Transverse colon (tissue), 4 donors: ENCODE measurements at regions not wholly inside any gene's neighbourhood (a gene's known extent, or its start where the extent isn't known, plus 50 kb on each side); places are given as distances from the start of the nearest gene placed in this dataset.

Experiments used
- DNase-seq: peaks from one replicate; pipeline ENCODE4 v3.0.0-alpha.2; 2019
- H3K27ac ChIP-seq, 4 donors: fragments of 200-600 bp; sonication (generic); 2 replicates each; pipeline ENCODE4 v1.5.1; 2016 to 2018; ENCODE audit warnings: inconsistent platforms in 4 of 4
- H3K27me3 ChIP-seq: fragments of 200-600 bp; sonication (generic); 2 replicates; pipeline ENCODE4 v1.5.1; 2017; ENCODE audit warnings: inconsistent platforms
- H3K36me3 ChIP-seq, 4 donors: fragments of 200-600 bp; sonication (generic); 2 replicates each; pipeline ENCODE4 v1.5.1; 2017 to 2019; ENCODE audit warnings: inconsistent platforms in 4 of 4
- H3K4me1 ChIP-seq, 4 donors: fragments of 200-600 bp; sonication (generic); 2 replicates each; pipeline ENCODE4 v1.5.1; 2017 to 2020; ENCODE audit warnings: inconsistent platforms in 4 of 4
- H3K4me3 ChIP-seq, 4 donors: fragments of 200-600 bp; sonication (generic); 1 replicate in 1 of 4; 2 replicates in 3 of 4; pipeline versions ENCODE4 v1.5.1 to v1.6.1; 2017 to 2019; ENCODE audit warnings: inconsistent platforms in 4 of 4
- H3K9me3 ChIP-seq, 2 donors: fragments of 200-600 bp; sonication (generic); 2 replicates each; pipeline ENCODE4 v1.5.1; 2017 to 2019; ENCODE audit warnings: inconsistent platforms in 2 of 2
- CTCF ChIP-seq, 5 experiments: fragments of 200-600 bp in 3 of 5; fragments of 450-650 bp in 2 of 5; sonication (generic) in 3 of 5; IDR thresholded peaks; 1 replicate in 2 of 5; 2 replicates in 3 of 5; pipeline ENCODE4 v1.5.1; 2016 to 2017; ENCODE audit warnings: antibody characterized with exemption in 5 of 5, inconsistent platforms in 3 of 5, mild to moderate bottlenecking in 2 of 5, moderate library complexity in 1 of 5
- EP300 ChIP-seq: sonication (generic); formaldehyde crosslinking; IDR thresholded peaks from one replicate; pipeline ENCODE4 v1.6.1; 2017; ENCODE audit warnings: antibody characterized with exemption, low read depth
- POLR2A ChIP-seq: fragments of 450-650 bp; IDR thresholded peaks from one replicate; pipeline ENCODE4 v1.6.1; 2016; ENCODE audit warnings: antibody characterized with exemption, mild to moderate bottlenecking, moderate library complexity
- POLR2AphosphoS5 ChIP-seq, 3 donors: sonication (generic); formaldehyde crosslinking; IDR thresholded peaks; one replicate each; pipeline ENCODE4 v1.6.1; 2016; ENCODE audit warnings: antibody characterized with exemption in 3 of 3
- WGBS, 2 donors: methylation state at CpG; one replicate each; pipeline ENCODE4 v1.1.5; 2018; ENCODE audit warnings: low coverage in 1 of 2; 5-methylcytosine and 5-hydroxymethylcytosine counted together
- in situ Hi-C, 4 donors: fragments of 200-750 bp; cut with MboI; loops; one replicate each; pipeline versions ENCODE4 v1.15.0 to v1.15.1; 2017; ENCODE audit warnings: low sequenced_read_pairs in 3 of 4, low pct_ligation_motif_present in 1 of 4, low pct_unique_long_range_greater_than_20kb in 1 of 4
- intact Hi-C: fragments of 100-400 bp; cut with DNase I; formaldehyde crosslinking; loops from one replicate; pipeline ENCODE4 v1.15.1; 2023; ENCODE audit warnings: low total_unique reads

GRCh38 chr3:124274051-124274450 lies 282.1 kb upstream of the ROPN1 start:
- Histone ChIP-seq H3K36me3 (no peaks in the 10 kb centered on the region), H3K4me1 (peaks cover 5 to 28% (median 16%) of the 10 kb centered on the region in 4 donors), H3K4me3 (no peak overlapping the region), H3K9me3 (no peaks in the 10 kb centered on the region), H3K27ac (peak overlapping the region in 2 of 4 donors; percentile 32 to 50), H3K27me3 (no peaks in the 10 kb centered on the region)
- no peak for DNase-seq
- TF ChIP-seq POLR2AphosphoS5 (IDR thresholded peaks at IDR 0.05) (no peak), EP300 (no peak), POLR2A (no peak), CTCF (IDR thresholded peaks at IDR 0.05) (no peak)
- intact Hi-C loops (no loop called here), in situ Hi-C loops (no loop called here)
- 92 to 93% methylated on average over 3 to 8 of the region's 8 CpGs for WGBS, 2 donors

- in situ Hi-C loops (loop anchor here in 2 of 4 donors (25.0 kb wide), 2 partner anchors 238 to 263 kb away; partner anchors contain the start of gene KALRN (in 1 of the 2)), intact Hi-C loops (no loop called here)
- WGBS, 2 donors = 0 to 27% methylated on average over 1 of the region's 1 CpG
- Histone ChIP-seq H3K36me3 (no peaks in the 10 kb centered on the region), H3K4me3 (no peak overlapping the region), H3K27me3 (no peaks in the 10 kb centered on the region), H3K9me3 (no peaks in the 10 kb centered on the region), H3K27ac (peak overlapping the region; percentile 3 to 59 (median 36)), H3K4me1 (peaks cover 5 to 28% (median 16%) of the 10 kb centered on the region in 4 donors)
- TF ChIP-seq CTCF (IDR thresholded peaks at IDR 0.05) (no peak), POLR2AphosphoS5 (IDR thresholded peaks at IDR 0.05) (peak; percentile 51 to 76 (median 61)), POLR2A (no peak)
- peak; percentile 23 for DNase-seq
These were observed 283.5 kb upstream of the ROPN1 start for GRCh38 chr3:124275412-124275811.

GRCh38 chr3:124276133-124276532 lies 284.2 kb upstream of the ROPN1 start:
- no peaks in the 10 kb centered on the region for H3K36me3 ChIP-seq
- H3K27me3 ChIP-seq = no peaks in the 10 kb centered on the region
- TF ChIP-seq CTCF (IDR thresholded peaks at IDR 0.05) (no peak), POLR2AphosphoS5 (IDR thresholded peaks at IDR 0.05) (no peak), POLR2A (no peak), EP300 (no peak)
- H3K27ac ChIP-seq = peak overlapping the region; percentile 3 to 59 (median 36)
- no peak overlapping the region for H3K4me3 ChIP-seq
- in situ Hi-C loops = loop anchor here in 2 of 4 donors (25.0 kb wide), 2 partner anchors 239 to 264 kb away; partner anchors contain the start of gene KALRN (in 1 of the 2)
- H3K4me1 ChIP-seq = peaks cover 5 to 28% (median 16%) of the 10 kb centered on the region in 4 donors
- 70 to 78% methylated on average over 2 to 3 of the region's 3 CpGs for WGBS, 2 donors
- intact Hi-C loops = no loop called here
- no peak for DNase-seq
- H3K9me3 ChIP-seq = no peaks in the 10 kb centered on the region

- intact Hi-C loops (no loop called here), in situ Hi-C loops (loop anchor here in 2 of 4 donors (25.0 kb wide), 2 partner anchors 239 to 264 kb away; partner anchors contain the start of gene KALRN (in 1 of the 2))
- WGBS, 2 donors = 82% methylated on average over 8 of the region's 8 CpGs; no CpG with 5 or more reads in 1 of the 2 donors
- H3K36me3 ChIP-seq = no peaks in the 10 kb centered on the region
- peaks cover 5 to 28% (median 16%) of the 10 kb centered on the region in 4 donors for H3K4me1 ChIP-seq
- H3K27ac ChIP-seq = peak overlapping the region; percentile 3 to 59 (median 27)
- no peak overlapping the region for H3K4me3 ChIP-seq
- TF ChIP-seq EP300 (no peak), POLR2AphosphoS5 (IDR thresholded peaks at IDR 0.05) (no peak), POLR2A (no peak), CTCF (IDR thresholded peaks at IDR 0.05) (no peak)
- H3K27me3 ChIP-seq = no peaks in the 10 kb centered on the region
- no peaks in the 10 kb centered on the region for H3K9me3 ChIP-seq
- DNase-seq = no peak
These were observed 284.7 kb upstream of the ROPN1 start for GRCh38 chr3:124276539-124277143.
